ENCODE measurements at regions not wholly inside any gene's neighbourhood (a gene's known extent, or its start where the extent isn't known, plus 50 kb on each side); places are given as distances from the start of the nearest gene placed in this dataset.
"Not testable (repeated sequence)": the region's sequence is repeated elsewhere in the genome, so short reads cannot be mapped to it uniquely, and the experiment has no call there.

DNA sequence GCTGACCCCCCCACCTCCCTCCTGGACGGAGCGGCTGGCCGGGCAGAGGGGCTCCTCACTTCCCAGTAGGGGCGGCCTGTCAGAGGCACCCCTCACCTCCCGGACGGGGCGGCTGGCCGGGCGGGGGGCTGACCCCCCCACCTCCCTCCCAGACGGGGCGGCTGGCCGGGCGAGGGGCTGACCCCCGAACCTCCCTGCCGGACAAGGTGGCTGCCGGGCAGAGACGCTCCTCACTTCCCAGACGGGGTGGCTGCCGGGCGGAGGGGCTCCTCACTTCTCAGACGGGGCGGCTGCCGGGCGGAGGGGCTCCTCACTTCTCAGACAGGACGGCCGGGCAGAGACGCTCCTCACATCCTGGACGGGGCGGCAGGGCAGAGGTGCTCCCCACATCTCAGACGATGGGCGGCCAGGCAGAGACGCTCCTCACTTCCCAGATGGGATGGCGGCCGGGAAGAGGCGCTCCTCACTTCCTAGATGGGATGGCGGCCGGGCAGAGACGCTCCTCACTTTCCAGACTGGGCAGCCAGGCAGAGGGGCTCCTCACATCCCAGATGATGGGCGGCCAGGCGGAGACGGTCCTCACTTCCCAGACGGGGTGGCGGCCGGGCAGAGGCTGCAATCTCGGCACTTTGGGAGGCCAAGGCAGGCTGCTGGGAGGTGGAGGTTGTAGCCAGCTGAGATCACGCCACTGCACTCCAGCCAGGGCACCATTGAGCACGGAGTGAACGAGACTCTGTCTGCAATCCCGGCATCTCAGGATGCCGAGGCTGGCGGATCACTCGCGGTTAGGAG lies 66.2 kb upstream of the PAPPA2 start:
- H3K4me3 ChIP-seq; H3K4me1 ChIP-seq; intact Hi-C loops (cut with DNase I; ENCODE audit: low total_unique reads); H3K9me3 ChIP-seq; H3K27me3 ChIP-seq; DNase-seq; H3K36me3 ChIP-seq; H3K27ac ChIP-seq: not testable (repeated sequence)

DNA sequence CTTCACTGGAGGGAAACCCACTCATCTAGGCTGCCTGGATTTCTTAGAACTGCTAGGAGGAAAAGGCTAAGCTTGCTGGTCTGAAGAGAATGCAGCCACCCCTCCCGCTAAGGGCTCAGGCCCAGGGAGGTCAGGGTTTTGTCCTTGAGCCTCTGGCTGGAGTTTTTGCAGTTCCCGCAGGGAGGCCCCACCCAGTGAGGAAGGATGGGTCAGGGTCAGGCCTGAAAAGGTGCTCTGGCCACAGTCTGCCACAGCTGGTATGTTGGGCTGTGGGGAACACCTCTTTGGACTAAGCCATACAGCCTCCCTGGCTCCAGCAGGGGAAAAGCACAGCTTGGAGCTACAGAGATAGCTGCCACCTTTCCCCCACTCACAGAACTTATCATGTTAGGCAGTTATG lies 71.4 kb upstream of the PAPPA2 start:
- H3K36me3 ChIP-seq: no peaks in the 10 kb centered on the region
- TF ChIP-seq, protein P1, sequence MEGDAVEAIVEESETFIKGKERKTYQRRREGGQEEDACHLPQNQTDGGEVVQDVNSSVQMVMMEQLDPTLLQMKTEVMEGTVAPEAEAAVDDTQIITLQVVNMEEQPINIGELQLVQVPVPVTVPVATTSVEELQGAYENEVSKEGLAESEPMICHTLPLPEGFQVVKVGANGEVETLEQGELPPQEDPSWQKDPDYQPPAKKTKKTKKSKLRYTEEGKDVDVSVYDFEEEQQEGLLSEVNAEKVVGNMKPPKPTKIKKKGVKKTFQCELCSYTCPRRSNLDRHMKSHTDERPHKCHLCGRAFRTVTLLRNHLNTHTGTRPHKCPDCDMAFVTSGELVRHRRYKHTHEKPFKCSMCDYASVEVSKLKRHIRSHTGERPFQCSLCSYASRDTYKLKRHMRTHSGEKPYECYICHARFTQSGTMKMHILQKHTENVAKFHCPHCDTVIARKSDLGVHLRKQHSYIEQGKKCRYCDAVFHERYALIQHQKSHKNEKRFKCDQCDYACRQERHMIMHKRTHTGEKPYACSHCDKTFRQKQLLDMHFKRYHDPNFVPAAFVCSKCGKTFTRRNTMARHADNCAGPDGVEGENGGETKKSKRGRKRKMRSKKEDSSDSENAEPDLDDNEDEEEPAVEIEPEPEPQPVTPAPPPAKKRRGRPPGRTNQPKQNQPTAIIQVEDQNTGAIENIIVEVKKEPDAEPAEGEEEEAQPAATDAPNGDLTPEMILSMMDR (IDR thresholded peaks at IDR 0.05): no peak
- no peak overlapping the region for H3K27ac ChIP-seq
- H3K9me3 ChIP-seq: no peaks in the 10 kb centered on the region
- H3K27me3 ChIP-seq: no peaks in the 10 kb centered on the region
- no peaks in the 10 kb centered on the region for H3K4me1 ChIP-seq
- intact Hi-C loops (cut with DNase I; ENCODE audit: low total_unique reads): no loop called here
- no peak overlapping the region for H3K4me3 ChIP-seq
- no peak for DNase-seq

- Histone ChIP-seq H3K36me3 (no peaks in the 10 kb centered on the region), H3K4me1 (no peaks in the 10 kb centered on the region), H3K9me3 (no peaks in the 10 kb centered on the region), H3K27ac (no peak overlapping the region), H3K27me3 (no peaks in the 10 kb centered on the region), H3K4me3 (no peak overlapping the region)
- DNase-seq: no peak
- intact Hi-C loops (cut with DNase I; ENCODE audit: low total_unique reads): no loop called here
- TF ChIP-seq, protein P1 (IDR thresholded peaks at IDR 0.05): no peak
These were observed 78.1 kb upstream of the PAPPA2 start for GRCh38 chr1:176384841-176385240.

GRCh38 chr1:176382163-176382562 lies 80.8 kb upstream of the PAPPA2 start:
- DNase-seq: no peak
- no peak overlapping the region for H3K4me3 ChIP-seq
- intact Hi-C loops (cut with DNase I; ENCODE audit: low total_unique reads): no loop called here
- H3K36me3 ChIP-seq: no peaks in the 10 kb centered on the region
- H3K4me1 ChIP-seq: no peaks in the 10 kb centered on the region
- TF ChIP-seq, protein P1 (IDR thresholded peaks at IDR 0.05): no peak
- H3K27ac ChIP-seq: no peak overlapping the region
- H3K9me3 ChIP-seq: no peaks in the 10 kb centered on the region
- no peaks in the 10 kb centered on the region for H3K27me3 ChIP-seq

GRCh38 chr1:176379626-176380339 lies 83.2 kb upstream of the PAPPA2 start:
- Histone ChIP-seq H3K36me3 (no peaks in the 10 kb centered on the region), H3K4me3 (no peak overlapping the region), H3K27me3 (no peaks in the 10 kb centered on the region), H3K27ac (no peak overlapping the region), H3K9me3 (no peaks in the 10 kb centered on the region), H3K4me1 (no peaks in the 10 kb centered on the region)
- intact Hi-C loops (cut with DNase I; ENCODE audit: low total_unique reads): loop anchor here (10.0 kb wide), 2 partner anchors 465 to 505 kb away; no protein-coding TSS in a partner anchor
- TF ChIP-seq, protein P1 (IDR thresholded peaks at IDR 0.05): no peak
- DNase-seq: peak; percentile 22 to 74

- Histone ChIP-seq H3K27me3 (no peaks in the 10 kb centered on the region), H3K4me1 (no peaks in the 10 kb centered on the region), H3K4me3 (no peak overlapping the region), H3K36me3 (no peaks in the 10 kb centered on the region), H3K9me3 (no peaks in the 10 kb centered on the region), H3K27ac (no peak overlapping the region)
- TF ChIP-seq, protein P1 (IDR thresholded peaks at IDR 0.05): peak; percentile 61 to 68
- intact Hi-C loops (cut with DNase I; ENCODE audit: low total_unique reads): loop anchor here (10.0 kb wide), 2 partner anchors 470 to 510 kb away; no protein-coding TSS in a partner anchor
- DNase-seq: peak; percentile 81 to 83
These were observed 87.9 kb upstream of the PAPPA2 start for GRCh38 chr1:176374967-176375569.

Measured in tibial artery (tissue), 4 donors.